HEK293 (cell line): ENCODE measurements at regions not wholly inside any gene's neighbourhood (a gene's known extent, or its start where the extent isn't known, plus 50 kb on each side); places are given as distances from the start of the nearest gene placed in this dataset.

Experiments
- BCL11A ChIP-seq: fragments of 450-650 bp; formaldehyde crosslinking; IDR thresholded peaks from 2 replicates; pipeline ENCODE4 v1.5.1; 2016; ENCODE audit warnings: low read depth, missing biosample characterization, missing genetic modification characterization
- KLF10 ChIP-seq: fragments of 450-650 bp; IDR thresholded peaks from 2 replicates; pipeline ENCODE4 v1.5.1; 2018; ENCODE audit warnings: missing biosample characterization, mild to moderate bottlenecking, missing genetic modification characterization
- PRDM1 ChIP-seq: fragments of 450-650 bp; formaldehyde crosslinking; IDR thresholded peaks from 2 replicates; pipeline ENCODE4; 2016; ENCODE audit warnings: missing biosample characterization, missing genetic modification characterization
- ZNF155 ChIP-seq: fragments of 450-650 bp; formaldehyde crosslinking; IDR thresholded peaks from 2 replicates; pipeline ENCODE4 v1.5.1; 2016; ENCODE audit warnings: missing biosample characterization, missing genetic modification characterization
- ZNF239 ChIP-seq: fragments of 450-650 bp; formaldehyde crosslinking; IDR thresholded peaks from 2 replicates; pipeline ENCODE4 v1.5.1; 2016; ENCODE audit warnings: missing biosample characterization, missing genetic modification characterization
- ZNF658 ChIP-seq: fragments of 450-650 bp; formaldehyde crosslinking; IDR thresholded peaks from 2 replicates; pipeline ENCODE4; 2016; ENCODE audit warnings: missing biosample characterization, missing genetic modification characterization
- ZNF670 ChIP-seq: fragments of 450-650 bp; formaldehyde crosslinking; IDR thresholded peaks from 2 replicates; pipeline ENCODE4 v1.5.1; 2016; ENCODE audit warnings: missing biosample characterization, missing genetic modification characterization, low read depth
- ZNF768 ChIP-seq: fragments of 450-650 bp; formaldehyde crosslinking; IDR thresholded peaks from 2 replicates; pipeline ENCODE4 v1.5.1; 2018; ENCODE audit warnings: missing biosample characterization, mild to moderate bottlenecking, missing genetic modification characterization
- ZNF776 ChIP-seq: fragments of 450-650 bp; formaldehyde crosslinking; IDR thresholded peaks from 2 replicates; pipeline ENCODE4 v1.5.0; 2017; ENCODE audit warnings: missing biosample characterization, missing genetic modification characterization, borderline replicate concordance
- TF ChIP-seq, protein P1 (sequence below): fragments of 450-650 bp; formaldehyde crosslinking; IDR thresholded peaks from 2 replicates; pipeline ENCODE4 v1.5.1; 2016; ENCODE audit warnings: missing biosample characterization, missing genetic modification characterization
- TF ChIP-seq, protein P2 (sequence below): fragments of 450-650 bp; formaldehyde crosslinking; IDR thresholded peaks from 2 replicates; pipeline ENCODE4 v1.5.1; 2016; ENCODE audit warnings: missing biosample characterization, missing genetic modification characterization
- TF ChIP-seq, protein P3 (sequence below): fragments of 450-650 bp; formaldehyde crosslinking; IDR thresholded peaks from 2 replicates; pipeline ENCODE4 v1.5.1; 2016; ENCODE audit warnings: missing biosample characterization, missing genetic modification characterization
- TF ChIP-seq, protein P4 (sequence below): fragments of 450-650 bp; formaldehyde crosslinking; IDR thresholded peaks from 2 replicates; pipeline ENCODE4 v1.5.1; 2016; ENCODE audit warnings: missing biosample characterization, missing genetic modification characterization
- TF ChIP-seq, protein P5 (sequence below): fragments of 450-650 bp; formaldehyde crosslinking; IDR thresholded peaks from 2 replicates; pipeline ENCODE4 v1.5.1; 2016; ENCODE audit warnings: missing biosample characterization, missing genetic modification characterization

DNA sequence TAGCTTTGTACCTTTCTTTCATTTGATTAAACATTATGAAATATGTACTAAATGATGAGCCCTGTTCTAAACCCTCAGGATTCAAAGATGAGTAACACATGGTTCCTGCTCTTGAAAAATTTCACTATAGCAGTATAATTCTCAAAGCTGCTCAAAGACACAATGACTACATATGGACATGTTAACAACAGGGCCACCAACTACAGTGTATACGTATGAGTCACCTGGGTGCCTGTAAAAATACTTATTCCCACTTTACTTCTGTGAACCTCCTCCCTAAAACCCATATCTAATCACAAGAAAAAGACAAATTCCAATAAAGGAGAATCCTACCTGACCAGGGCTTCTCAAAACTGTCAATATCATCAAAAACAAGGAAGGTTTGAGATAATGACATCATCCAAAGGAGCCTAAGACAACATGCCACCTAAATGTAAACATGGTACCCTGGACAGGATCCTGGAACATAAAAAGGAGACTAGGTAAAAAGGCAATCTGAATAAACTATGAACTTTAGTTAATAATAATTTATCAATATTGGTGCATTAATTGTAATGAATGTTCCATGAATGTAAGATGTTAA is 84.7 kb downstream of the FAM161A start:
- TF ChIP-seq, protein P1, sequence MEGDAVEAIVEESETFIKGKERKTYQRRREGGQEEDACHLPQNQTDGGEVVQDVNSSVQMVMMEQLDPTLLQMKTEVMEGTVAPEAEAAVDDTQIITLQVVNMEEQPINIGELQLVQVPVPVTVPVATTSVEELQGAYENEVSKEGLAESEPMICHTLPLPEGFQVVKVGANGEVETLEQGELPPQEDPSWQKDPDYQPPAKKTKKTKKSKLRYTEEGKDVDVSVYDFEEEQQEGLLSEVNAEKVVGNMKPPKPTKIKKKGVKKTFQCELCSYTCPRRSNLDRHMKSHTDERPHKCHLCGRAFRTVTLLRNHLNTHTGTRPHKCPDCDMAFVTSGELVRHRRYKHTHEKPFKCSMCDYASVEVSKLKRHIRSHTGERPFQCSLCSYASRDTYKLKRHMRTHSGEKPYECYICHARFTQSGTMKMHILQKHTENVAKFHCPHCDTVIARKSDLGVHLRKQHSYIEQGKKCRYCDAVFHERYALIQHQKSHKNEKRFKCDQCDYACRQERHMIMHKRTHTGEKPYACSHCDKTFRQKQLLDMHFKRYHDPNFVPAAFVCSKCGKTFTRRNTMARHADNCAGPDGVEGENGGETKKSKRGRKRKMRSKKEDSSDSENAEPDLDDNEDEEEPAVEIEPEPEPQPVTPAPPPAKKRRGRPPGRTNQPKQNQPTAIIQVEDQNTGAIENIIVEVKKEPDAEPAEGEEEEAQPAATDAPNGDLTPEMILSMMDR (tag by site-specific recombination) = no peak
- TF ChIP-seq, protein P2, sequence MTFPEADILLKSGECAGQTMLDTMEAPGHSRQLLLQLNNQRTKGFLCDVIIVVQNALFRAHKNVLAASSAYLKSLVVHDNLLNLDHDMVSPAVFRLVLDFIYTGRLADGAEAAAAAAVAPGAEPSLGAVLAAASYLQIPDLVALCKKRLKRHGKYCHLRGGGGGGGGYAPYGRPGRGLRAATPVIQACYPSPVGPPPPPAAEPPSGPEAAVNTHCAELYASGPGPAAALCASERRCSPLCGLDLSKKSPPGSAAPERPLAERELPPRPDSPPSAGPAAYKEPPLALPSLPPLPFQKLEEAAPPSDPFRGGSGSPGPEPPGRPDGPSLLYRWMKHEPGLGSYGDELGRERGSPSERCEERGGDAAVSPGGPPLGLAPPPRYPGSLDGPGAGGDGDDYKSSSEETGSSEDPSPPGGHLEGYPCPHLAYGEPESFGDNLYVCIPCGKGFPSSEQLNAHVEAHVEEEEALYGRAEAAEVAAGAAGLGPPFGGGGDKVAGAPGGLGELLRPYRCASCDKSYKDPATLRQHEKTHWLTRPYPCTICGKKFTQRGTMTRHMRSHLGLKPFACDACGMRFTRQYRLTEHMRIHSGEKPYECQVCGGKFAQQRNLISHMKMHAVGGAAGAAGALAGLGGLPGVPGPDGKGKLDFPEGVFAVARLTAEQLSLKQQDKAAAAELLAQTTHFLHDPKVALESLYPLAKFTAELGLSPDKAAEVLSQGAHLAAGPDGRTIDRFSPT (tag by site-specific recombination) = no peak
- TF ChIP-seq, protein P3, sequence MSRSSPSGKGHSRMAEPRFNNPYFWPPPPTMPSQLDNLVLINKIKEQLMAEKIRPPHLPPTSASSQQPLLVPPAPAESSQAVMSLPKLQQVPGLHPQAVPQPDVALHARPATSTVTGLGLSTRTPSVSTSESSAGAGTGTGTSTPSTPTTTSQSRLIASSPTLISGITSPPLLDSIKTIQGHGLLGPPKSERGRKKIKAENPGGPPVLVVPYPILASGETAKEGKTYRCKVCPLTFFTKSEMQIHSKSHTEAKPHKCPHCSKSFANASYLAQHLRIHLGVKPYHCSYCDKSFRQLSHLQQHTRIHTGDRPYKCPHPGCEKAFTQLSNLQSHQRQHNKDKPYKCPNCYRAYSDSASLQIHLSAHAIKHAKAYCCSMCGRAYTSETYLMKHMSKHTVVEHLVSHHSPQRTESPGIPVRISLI = no peak
- TF ChIP-seq ZNF776 (tag by site-specific recombination) (no peak), ZNF670 (tag by site-specific recombination) (no peak), PRDM1 (no peak), ZNF768 (tag by site-specific recombination) (no peak), ZNF155 (no peak), BCL11A (tag by site-specific recombination) (no peak), ZNF239 (tag by site-specific recombination) (no peak), KLF10 (tag by site-specific recombination) (no peak), ZNF658 (no peak)
- TF ChIP-seq, protein P4, sequence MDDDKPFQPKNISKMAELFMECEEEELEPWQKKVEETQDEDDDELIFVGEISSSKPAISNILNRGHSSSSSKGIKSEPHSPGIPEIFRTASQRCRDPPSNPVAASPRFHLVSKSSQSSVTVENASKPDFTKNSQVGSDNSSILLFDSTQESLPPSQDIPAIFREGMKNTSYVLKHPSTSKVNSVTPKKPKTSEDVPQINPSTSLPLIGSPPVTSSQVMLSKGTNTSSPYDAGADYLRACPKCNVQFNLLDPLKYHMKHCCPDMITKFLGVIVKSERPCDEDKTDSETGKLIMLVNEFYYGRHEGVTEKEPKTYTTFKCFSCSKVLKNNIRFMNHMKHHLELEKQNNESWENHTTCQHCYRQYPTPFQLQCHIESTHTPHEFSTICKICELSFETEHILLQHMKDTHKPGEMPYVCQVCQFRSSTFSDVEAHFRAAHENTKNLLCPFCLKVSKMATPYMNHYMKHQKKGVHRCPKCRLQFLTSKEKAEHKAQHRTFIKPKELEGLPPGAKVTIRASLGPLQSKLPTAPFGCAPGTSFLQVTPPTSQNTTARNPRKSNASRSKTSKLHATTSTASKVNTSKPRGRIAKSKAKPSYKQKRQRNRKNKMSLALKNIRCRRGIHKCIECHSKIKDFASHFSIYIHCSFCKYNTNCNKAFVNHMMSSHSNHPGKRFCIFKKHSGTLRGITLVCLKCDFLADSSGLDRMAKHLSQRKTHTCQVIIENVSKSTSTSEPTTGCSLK (tag by site-specific recombination) = no peak
- TF ChIP-seq, protein P5, sequence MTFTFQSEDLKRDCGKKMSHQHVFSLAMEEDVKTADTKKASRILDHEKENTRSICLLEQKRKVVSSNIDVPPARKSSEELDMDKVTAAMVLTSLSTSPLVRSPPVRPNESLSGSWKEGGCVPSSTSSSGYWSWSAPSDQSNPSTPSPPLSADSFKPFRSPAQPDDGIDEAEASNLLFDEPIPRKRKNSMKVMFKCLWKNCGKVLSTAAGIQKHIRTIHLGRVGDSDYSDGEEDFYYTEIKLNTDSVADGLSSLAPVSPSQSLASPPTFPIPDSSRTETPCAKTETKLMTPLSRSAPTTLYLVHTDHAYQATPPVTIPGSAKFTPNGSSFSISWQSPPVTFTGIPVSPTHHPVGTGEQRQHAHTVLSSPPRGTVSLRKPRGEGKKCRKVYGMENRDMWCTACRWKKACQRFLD = no peak
